ENCODE measurements at regions not wholly inside any gene's neighbourhood (a gene's known extent, or its start where the extent isn't known, plus 50 kb on each side); places are given as distances from the start of the nearest gene placed in this dataset.
A peak's percentile ranks its signal among the peaks of the same experiment; 100 is the strongest.

- no peak overlapping the region for H3K9ac ChIP-seq (ENCODE audit: extremely low read depth, low read length, poor library complexity, severe bottlenecking)
- no peak for TF ChIP-seq CTCF (conservative IDR thresholded peaks at IDR 0.05)
- no peak overlapping the region for H3K4me3 Mint-ChIP-seq
- no peak overlapping the region for H3K27ac ChIP-seq (ENCODE audit: low read depth, low read length)
- H3K36me3 ChIP-seq (ENCODE audit: control insufficient read depth, insufficient read depth, low read length) = no peaks in the 10 kb centered on the region
- no peaks in the 10 kb centered on the region for H3K4me1 ChIP-seq (ENCODE audit: control insufficient read depth, insufficient read depth, low read length)
- peaks cover 8% of the 10 kb centered on the region for H3K4me1 Mint-ChIP-seq
- no peaks in the 10 kb centered on the region for H3K27me3 Mint-ChIP-seq (ENCODE audit: insufficient read depth)
- no peak for DNase-seq
- 81 to 86% methylated on average over 3 to 7 of the region's 7 CpGs for WGBS, 2 experiments (ENCODE audit: insufficient coverage in 1 of 2, insufficient read length in 1 of 2)
- no peak overlapping the region for H3K27ac Mint-ChIP-seq
- no peaks in the 10 kb centered on the region for H3K9me3 ChIP-seq (ENCODE audit: control insufficient read depth, low read length)
- no peak overlapping the region for H3K4me3 ChIP-seq (ENCODE audit: low read length)
- no peaks in the 10 kb centered on the region for H3K27me3 ChIP-seq (ENCODE audit: control insufficient read depth, insufficient read depth, low read length, poor library complexity, severe bottlenecking)
- H3K9me3 Mint-ChIP-seq = no peaks in the 10 kb centered on the region
- peaks cover 3% of the 10 kb centered on the region for H3K36me3 Mint-ChIP-seq (ENCODE audit: low read depth)
These were observed 188.2 kb downstream of the SHANK2 start for GRCh38 chr11:71064183-71064582.

DNA sequence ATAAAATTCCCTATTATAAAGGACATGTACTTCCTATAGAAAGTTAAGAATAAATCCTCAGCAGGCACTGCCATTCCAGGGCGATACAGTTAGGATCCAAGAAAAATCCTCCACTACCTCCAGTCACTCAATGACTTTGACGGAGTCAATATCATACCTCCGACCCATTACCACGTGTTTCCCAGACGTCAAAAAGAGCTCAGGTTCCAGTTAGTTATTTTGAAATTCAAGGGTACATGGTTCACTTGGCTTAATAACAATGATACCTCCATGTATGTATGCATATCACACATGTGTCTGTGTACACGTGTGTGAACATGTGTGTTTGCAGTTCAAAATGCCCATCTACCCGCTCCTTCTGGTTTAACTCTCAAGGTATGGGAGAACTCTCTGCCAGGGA lies 189.2 kb downstream of the SHANK2 start:
- H3K27ac ChIP-seq (ENCODE audit: low read depth, low read length) = no peak overlapping the region
- no peak for TF ChIP-seq CTCF (conservative IDR thresholded peaks at IDR 0.05)
- Mint-ChIP-seq H3K36me3 (ENCODE audit: low read depth) (peaks cover 4% of the 10 kb centered on the region), H3K4me3 (no peak overlapping the region), H3K27me3 (ENCODE audit: insufficient read depth) (no peaks in the 10 kb centered on the region), H3K4me1 (peaks cover 8% of the 10 kb centered on the region), H3K27ac (no peak overlapping the region), H3K9me3 (no peaks in the 10 kb centered on the region)
- H3K36me3 ChIP-seq (ENCODE audit: control insufficient read depth, insufficient read depth, low read length) = no peaks in the 10 kb centered on the region
- H3K9ac ChIP-seq (ENCODE audit: extremely low read depth, low read length, poor library complexity, severe bottlenecking) = no peak overlapping the region
- H3K9me3 ChIP-seq (ENCODE audit: control insufficient read depth, low read length) = no peaks in the 10 kb centered on the region
- DNase-seq = no peak
- WGBS, 2 experiments (ENCODE audit: insufficient coverage in 1 of 2, insufficient read length in 1 of 2) = 94 to 97% methylated on average over 6 to 7 of the region's 7 CpGs
- H3K4me1 ChIP-seq (ENCODE audit: control insufficient read depth, insufficient read depth, low read length) = no peaks in the 10 kb centered on the region
- no peaks in the 10 kb centered on the region for H3K27me3 ChIP-seq (ENCODE audit: control insufficient read depth, insufficient read depth, low read length, poor library complexity, severe bottlenecking)
- no peak overlapping the region for H3K4me3 ChIP-seq (ENCODE audit: low read length)

DNA sequence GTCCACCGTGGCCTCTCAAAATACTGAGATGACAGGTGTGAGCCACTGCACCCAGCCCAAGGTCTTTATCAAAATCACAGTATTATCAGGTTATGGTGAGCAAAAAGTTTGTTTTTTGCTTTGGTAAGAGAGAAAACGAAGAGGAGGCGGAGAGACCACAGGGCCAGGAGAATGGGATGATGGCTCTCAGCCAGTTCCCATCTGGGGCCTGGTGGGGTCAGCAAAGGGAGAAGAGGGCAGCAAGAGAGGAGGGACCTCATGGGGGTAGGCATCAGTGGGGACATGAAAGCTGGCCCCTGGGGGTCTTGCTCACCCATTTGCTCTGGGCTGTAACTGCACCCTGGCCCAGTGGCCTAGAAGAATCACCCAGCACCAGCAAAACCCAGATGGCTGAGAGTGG lies 190.2 kb downstream of the SHANK2 start:
- peak; percentile 55 for DNase-seq
- no peak overlapping the region for H3K27ac ChIP-seq (ENCODE audit: low read depth, low read length)
- Mint-ChIP-seq H3K36me3 (ENCODE audit: low read depth) (peaks cover 4% of the 10 kb centered on the region), H3K4me1 (peaks cover 8% of the 10 kb centered on the region), H3K9me3 (no peaks in the 10 kb centered on the region), H3K27me3 (ENCODE audit: insufficient read depth) (no peaks in the 10 kb centered on the region), H3K4me3 (no peak overlapping the region), H3K27ac (no peak overlapping the region)
- no peaks in the 10 kb centered on the region for H3K36me3 ChIP-seq (ENCODE audit: control insufficient read depth, insufficient read depth, low read length)
- no peaks in the 10 kb centered on the region for H3K27me3 ChIP-seq (ENCODE audit: control insufficient read depth, insufficient read depth, low read length, poor library complexity, severe bottlenecking)
- 96 to 100% methylated on average over 3 of the region's 3 CpGs for WGBS, 2 experiments (ENCODE audit: insufficient coverage in 1 of 2, insufficient read length in 1 of 2)
- no peak overlapping the region for H3K9ac ChIP-seq (ENCODE audit: extremely low read depth, low read length, poor library complexity, severe bottlenecking)
- no peaks in the 10 kb centered on the region for H3K4me1 ChIP-seq (ENCODE audit: control insufficient read depth, insufficient read depth, low read length)
- H3K4me3 ChIP-seq (ENCODE audit: low read length) = no peak overlapping the region
- H3K9me3 ChIP-seq (ENCODE audit: control insufficient read depth, low read length) = no peaks in the 10 kb centered on the region
- TF ChIP-seq CTCF (conservative IDR thresholded peaks at IDR 0.05) = peak; percentile 41
